EH (cell line): ENCODE measurements at regions not wholly inside any gene's neighbourhood (a gene's known extent, or its start where the extent isn't known, plus 50 kb on each side); places are given as distances from the start of the nearest gene placed in this dataset.

Experiments used
- DNase-seq: peaks from one replicate; pipeline ENCODE4 v3.0.0-alpha.2; 2015; ENCODE audit warnings: low read depth

DNA sequence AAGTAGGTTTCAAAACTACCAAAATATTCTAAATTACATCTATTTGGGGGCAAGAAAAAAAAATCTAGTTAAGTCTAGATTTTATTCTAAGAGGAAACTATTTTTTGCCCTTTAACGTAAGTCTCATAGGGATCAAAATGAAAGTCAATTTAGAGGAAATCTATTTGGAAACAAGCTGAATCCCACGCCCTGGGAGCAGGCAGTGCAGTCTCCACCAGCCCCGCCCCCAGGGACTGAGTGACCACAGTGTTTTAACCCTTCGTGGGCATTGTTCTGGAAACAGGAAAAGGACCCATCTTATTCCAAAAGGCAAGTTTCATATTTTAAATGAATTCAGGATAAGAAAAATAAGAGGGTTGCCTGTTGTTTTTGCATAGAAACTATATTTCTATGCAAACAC lies 209.7 kb downstream of the SPRY2 start:
- DNase-seq = peak; percentile 74

GRCh38 chr13:80126389-80127068 lies 214.4 kb downstream of the SPRY2 start:
- no peak for DNase-seq

- DNase-seq = no peak
These were observed 217.0 kb downstream of the SPRY2 start for GRCh38 chr13:80123945-80124344.

DNA sequence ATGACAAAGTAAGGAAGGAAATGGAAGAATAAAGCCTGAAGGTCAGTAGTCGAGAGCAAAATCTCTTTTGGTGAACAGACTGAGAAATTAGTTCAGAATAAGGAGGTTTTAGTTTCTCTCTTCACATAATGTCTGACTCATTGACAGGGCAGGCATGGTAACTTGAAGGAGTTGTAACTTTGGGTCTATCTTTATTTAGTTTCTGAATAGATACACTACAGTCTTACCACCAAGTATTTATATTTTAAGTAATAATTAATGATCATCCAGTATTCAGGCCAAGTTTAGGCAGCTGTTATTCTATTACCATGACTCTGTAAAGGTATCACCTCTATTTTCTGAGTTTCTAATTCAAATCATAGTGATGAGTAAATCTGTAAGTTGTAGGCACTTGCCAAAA lies 219.9 kb downstream of the SPRY2 start:
- DNase-seq = no peak

- DNase-seq = no peak
These were observed 222.4 kb downstream of the SPRY2 start for GRCh38 chr13:80118506-80118905.

- no peak for DNase-seq
These were observed 222.8 kb downstream of the SPRY2 start for GRCh38 chr13:80118099-80118498.

DNA sequence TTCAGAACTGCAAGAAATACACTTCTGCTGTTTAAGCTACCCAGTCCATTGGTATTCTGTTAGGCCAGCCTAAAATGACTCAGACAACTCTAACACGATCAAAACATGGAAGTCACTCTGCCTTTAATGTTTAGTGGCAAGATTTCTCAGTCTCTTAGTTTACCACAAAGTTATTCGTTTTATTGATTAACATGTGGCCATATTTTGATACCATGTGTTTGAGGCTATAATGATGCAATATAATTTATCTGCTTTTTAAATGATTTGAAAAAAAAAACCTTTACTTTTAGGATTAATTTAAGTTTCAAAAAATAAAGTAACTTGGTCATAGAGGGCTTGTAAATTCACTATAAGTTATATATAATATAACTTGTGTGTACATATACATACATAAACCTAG lies 223.4 kb downstream of the SPRY2 start:
- DNase-seq = no peak

DNA sequence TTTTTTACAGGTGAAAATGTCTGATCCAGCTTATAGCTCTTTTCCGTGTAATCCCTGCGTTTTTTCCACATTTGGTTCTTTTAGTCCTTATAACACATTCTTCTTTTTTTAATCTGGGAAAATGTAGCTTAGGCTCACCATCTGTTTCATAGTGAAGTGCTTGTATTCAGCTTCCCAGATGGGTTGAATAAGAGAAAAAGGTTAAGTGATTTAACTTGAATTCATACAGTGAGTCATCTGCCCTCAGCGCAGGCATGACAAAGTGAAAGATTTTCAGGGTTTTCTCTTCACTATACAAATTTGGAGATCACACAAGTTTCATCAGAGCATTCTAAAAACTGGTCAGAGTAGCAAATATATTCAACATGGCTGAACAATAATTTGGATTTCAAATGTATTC lies 224.8 kb downstream of the SPRY2 start:
- DNase-seq = peak; percentile 75

DNA sequence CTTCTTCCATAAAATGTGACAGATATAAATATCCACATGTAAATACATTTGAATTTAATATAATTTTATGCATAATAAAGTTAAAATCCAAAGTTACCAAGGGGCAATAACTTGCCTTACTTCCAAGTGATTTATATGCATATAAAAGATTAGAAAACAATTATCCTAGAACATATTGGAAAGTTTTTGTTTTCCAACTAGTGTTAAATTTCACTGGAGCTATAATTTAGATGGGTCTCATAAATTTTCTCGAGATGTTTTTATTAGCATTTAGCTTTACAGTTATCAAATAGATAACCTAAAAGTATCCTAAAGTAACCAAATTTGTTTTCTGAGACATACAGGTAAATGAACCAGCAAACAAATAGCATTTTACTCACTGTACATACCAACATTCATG lies 225.3 kb downstream of the SPRY2 start:
- DNase-seq = no peak

GRCh38 chr13:80113714-80114454 lies 227.0 kb downstream of the SPRY2 start:
- no peak for DNase-seq

DNA sequence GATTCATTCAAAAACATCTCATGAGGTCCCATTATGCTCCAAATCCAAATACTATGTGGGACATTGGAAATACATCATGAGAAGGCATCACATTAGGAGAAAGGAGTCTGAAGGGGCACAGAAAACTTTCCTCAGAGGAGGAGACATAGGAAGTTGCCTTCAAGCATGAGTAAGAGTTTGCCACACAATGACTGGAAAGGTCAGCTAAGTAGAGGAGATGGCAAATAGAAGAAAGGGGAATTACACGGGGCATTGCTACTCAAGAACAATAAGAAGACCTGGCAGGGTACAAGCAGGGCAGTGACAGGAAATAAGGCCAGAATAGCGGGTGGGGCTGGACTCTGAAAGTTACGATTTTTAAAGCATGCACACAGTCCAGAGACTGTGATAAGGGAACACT lies 231.6 kb downstream of the SPRY2 start:
- DNase-seq = no peak

DNA sequence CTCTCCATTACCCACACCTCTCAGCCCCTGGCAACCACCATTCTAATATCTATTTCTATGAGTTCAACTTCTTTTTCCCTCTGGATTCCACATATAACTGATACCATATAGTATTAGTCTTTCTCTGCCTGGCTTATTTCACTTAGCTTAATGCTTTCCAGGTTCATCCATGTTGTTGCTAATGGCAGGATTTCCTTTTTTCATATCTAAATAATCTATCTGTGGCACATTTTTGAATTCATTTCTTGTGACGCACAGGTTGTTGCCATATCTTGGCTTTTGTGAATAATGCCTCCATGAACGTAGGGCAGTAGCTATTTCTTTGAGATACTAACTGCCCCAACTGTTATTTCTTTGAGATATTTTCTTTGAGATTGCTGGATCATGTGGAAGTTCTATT lies 235.6 kb downstream of the SPRY2 start:
- no peak for DNase-seq

GRCh38 chr13:80101040-80101439 lies 239.9 kb downstream of the SPRY2 start:
- no peak for DNase-seq

DNA sequence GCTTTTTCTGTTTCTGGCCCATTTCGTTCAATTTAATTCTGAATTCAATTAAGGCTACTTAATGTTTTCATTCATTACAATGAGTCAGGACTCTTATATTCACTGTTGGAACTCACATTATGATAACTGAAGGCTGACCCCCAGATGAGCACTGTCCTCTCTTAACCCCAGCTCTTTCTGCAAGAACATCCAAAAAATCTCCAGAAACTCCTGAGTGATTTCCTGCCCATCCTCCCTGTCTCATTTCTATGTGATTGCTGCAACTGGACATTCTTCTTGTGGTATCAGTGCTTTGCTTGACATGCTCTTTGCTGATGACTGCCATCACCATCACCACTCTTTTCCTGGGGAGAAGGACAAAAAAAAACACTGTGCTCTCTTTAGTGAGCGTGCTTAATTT lies 240.3 kb downstream of the SPRY2 start:
- peak; percentile 94 for DNase-seq

GRCh38 chr13:80097561-80097960 lies 243.4 kb downstream of the SPRY2 start:
- no peak for DNase-seq

- no peak for DNase-seq
These were observed 244.5 kb downstream of the SPRY2 start for GRCh38 chr13:80096383-80096782.

DNA sequence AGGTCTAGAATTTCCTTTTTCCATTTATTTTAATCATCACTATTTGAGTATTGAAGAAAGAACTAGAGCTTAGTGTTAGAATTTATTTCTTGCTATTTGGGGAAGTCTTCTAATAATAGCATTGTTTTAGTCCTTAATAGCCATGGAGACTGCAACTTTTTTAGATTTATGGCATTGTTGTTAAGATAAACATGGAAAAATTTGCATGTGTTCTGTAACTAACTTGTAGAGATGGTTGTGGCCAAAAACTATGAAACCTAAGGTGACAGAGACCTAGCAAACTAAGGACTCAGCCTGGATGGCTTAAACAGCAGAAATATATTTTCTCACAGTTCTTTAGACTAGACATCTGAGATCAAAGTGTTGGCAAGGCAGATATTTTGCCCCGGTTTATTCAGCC lies 246.4 kb downstream of the SPRY2 start:
- no peak for DNase-seq

GRCh38 chr13:80093888-80094287 lies 247.0 kb downstream of the SPRY2 start:
- DNase-seq = no peak

DNA sequence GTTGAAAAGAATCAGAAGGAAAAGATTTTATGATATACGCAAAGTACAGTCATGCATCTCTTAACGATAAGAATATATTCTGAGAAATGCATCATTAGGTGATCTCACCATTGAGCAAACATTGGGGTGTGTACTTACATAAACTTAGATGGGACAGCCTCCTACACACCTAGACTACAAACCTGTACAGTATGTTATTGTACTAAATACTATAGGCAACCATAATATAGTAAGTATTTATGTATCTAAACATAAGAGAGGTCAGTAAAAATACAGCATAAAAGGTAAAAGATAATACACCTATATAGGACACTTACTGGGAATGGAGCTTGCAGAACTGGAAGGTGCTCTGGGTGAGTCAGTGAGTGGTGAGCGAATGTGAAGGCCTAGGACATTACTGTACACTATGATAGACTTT lies 254.6 kb downstream of the SPRY2 start:
- DNase-seq = no peak

GRCh38 chr13:80083853-80084676 lies 256.9 kb downstream of the SPRY2 start:
- DNase-seq = peak; percentile 96

DNA sequence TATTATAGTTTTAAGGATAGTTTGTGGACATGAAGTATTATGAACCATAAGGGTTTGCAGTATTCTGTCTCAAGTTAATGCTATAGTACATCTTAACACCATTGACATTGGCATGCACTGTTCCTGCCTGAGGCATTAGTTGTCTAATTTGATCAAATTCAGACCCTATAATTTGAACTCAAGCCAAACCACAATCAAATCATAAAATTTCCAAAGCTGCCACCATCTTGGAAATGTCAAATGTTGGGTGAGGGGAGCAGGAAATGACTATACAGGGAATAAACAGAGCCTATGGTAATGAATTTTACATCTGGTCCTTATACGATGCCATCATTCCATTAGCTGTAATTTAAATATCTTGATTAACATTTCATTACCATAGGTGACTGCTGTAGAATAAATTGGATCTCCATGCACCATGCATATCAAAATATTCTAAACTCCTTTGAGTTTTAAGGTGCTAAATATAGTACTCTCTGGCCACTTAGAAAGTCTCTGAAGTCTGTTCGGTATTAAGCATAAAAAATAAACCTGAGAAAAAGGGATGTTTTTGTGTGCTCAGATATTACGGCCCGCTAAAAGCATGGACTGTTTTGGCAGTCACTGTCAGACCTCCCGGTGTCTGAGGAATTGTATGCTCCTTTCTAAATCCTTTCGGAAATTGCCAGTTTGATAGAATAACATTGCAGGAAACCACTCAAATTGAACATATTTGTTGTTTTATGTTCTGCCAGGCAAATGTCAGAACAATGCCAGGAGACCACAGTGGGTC lies 257.7 kb downstream of the SPRY2 start:
- peak; percentile 66 for DNase-seq

GRCh38 chr13:80082396-80083080 lies 258.4 kb downstream of the SPRY2 start:
- peak; percentile 80 for DNase-seq
